Left colon (tissue), 2 donors: ENCODE measurements at regions not wholly inside any gene's neighbourhood (a gene's known extent, or its start where the extent isn't known, plus 50 kb on each side); places are given as distances from the start of the nearest gene placed in this dataset.

Experiments
- ATAC-seq: fragments of 200-7000 bp; cut with Tn5 transposase; one replicate; pipeline ENCODE4 v1.9.1; 2020; ENCODE audit warnings: mild to moderate bottlenecking, moderate library complexity
- DNase-seq, 2 donors: peaks; one replicate each; pipeline ENCODE4 v3.0.0-alpha.2; 2020
- intact Hi-C, 2 donors: fragments of 100-400 bp; cut with DNase I in 1 of 2; cut with micrococcal nuclease in 1 of 2; formaldehyde crosslinking; loops; one replicate each; pipeline versions ENCODE4 v1.11.2 to v1.14.0; 2022; cut with DNase I, micrococcal nuclease
- donor health status: DM: no; HTN: no; CAD: no.
- donor health status: DM: yes; HTN: yes; CAD: no.

DNA sequence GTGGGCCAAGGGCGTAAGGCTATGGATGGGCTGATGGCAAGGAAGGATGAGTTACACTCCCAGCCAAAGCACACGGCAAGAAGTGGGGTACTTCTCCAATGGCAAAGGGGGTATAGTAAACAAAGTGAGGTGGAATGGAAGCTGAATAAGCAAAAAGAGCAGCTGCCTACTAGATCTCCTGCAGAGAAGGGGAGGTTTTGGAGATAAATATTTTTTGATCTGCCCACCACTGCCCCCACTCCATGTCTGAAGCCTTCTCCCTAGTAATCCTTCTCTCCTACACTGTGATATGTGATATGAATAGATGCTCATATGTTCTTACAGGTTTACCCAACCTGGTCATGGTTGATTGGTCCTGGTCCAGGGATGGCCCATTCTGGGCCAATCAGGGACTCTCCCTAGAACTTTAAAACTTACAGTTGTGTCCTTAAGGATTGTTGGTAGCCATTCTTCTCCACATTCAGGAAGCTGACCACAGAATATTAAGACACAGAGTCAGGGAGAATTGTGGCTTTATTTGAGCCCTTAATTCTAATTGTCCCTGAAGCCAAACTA lies 436.8 kb downstream of the OMA1 start:
- ATAC-seq = no peak
- no peak for DNase-seq
- intact Hi-C loops = no loop called here

DNA sequence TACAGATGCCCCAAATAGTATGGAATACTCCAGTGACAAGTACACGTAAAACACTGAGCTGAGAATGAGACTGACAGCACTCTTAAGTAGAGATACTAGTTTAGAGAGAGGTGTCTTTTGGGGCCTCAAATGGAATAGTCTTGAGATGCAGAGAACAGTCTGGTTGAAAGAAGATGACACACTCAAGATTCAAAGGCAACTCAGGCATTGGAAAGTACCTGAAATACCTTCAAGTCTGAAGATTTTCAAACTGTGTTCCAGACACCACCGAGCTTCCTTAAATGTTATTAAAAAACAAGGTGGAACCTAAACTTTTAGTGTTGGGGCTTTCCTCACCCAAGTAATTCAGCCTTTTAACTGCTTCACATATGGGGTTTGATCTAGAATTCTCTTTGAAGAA lies 437.7 kb downstream of the OMA1 start:
- intact Hi-C loops = no loop called here
- no peak for ATAC-seq
- DNase-seq = no peak

DNA sequence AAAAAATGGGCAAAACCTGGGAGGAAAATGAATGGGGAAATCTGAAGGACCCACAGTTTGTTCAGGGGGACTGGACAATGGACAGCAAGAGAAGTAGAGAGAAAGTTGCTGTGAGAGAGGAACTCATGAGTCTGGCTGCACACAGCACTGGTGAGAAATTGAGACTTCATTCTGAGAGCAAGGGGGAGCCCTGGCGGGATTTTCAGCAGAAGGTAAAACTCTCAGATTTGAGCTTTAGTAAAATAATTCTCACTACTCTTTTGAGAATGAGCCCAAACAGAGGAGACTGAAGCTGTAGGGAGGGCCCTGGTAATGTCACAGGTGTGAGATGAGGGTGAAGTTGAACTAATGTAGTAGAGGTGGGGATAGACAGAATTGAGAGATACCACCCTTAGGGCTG lies 438.6 kb downstream of the OMA1 start:
- DNase-seq = no peak
- ATAC-seq = no peak
- intact Hi-C loops = no loop called here

DNA sequence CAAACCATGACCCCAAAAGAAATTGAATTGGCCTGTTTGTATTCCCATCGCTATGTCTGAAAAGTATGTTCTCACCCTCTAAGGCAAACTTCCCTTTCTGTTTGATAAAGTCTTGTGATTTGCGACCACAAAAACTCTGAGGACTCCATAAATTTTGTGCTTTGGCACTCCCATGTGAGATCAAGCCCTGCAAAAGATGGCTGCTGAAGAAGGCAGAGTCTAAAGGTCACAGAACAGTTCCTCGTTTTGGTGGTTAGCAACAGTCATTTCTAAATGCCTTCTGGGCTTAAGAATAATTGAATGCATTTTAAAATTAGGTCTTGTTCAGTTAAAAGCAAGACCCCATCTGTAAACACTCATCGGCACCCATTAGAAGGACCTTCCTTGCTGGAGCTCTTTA lies 441.6 kb downstream of the OMA1 start:
- intact Hi-C loops = no loop called here
- DNase-seq = no peak

DNA sequence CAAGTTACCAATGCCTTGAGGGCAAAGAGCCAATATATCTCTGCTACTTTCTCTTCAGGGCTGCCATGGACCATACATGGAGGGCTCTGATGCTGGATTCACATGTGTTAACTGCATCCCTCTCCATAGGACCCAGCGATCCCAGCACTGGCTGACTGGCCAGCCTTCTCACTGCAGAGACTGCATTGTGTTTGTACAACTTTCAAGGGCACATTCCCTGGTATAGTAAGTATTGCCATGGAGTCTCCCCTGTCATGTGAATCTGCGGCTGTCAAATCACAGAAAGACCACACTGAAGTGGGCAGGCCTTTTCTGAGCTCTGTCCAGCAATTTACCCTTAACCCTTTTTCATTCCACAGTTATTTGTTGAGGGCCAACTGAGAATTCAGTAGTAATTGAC lies 449.8 kb downstream of the OMA1 start:
- intact Hi-C loops = no loop called here
- DNase-seq (no peak), ATAC-seq (no peak)

More for the DNA sequence above, 441.6 kb downstream of the OMA1 start:
- ATAC-seq = no peak

DNA sequence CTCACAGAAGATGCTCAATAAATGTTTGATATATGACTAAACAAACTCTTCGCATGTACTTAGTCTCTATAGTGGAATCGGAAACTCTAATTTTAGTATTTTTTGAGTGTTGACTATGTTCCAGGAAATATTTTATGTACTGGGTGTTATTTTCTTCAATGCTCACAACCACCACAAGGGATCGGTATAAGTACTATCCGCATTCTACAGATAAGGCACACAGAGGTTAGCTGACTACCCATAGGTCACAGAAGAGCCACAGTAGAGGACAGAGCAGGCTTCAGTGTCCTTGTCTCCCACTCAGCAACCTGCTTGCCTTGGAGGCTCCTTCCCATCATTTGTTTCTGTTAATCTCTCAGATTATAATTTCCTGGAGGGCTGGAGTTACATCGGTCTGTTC lies 451.3 kb downstream of the OMA1 start:
- ATAC-seq (no peak), DNase-seq (no peak)
- intact Hi-C loops = no loop called here

DNA sequence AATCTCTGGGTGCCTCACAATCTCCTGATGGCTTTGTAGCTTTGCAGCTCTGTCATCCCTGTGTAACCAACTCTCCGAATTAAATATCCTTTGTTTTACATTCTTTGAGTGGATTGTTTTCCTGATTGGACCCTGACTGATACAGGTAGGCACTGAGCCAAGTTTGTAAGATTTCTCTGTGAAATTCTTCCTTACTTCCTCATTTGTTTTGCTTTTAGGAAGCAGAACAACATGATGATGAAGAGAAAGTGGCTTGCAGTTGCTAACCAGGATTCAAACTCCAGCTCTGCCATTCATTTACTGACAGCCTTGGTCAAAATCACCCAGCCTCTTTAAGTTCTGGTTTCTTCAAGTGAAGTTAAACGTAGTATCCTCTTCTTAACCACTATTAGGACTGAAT lies 452.3 kb downstream of the OMA1 start:
- intact Hi-C loops = no loop called here

DNA sequence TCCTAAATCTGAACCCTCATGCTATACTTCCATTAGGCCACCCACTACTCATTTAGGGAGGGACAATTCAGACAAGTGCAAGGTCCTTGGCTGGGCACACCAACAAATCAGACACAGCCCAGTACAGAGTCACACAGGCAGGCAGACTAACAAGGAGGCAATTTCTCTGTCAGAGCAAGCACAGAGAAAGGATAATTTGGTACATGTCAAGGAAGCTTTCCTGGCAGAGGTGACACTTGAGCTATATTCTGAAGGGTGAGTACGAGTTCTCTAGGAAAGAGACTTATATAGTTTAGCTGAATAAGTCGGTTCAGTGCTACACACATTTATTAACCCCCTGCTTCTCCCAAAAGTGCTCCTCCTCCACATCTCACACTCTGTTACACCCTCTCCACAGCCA lies 455.9 kb downstream of the OMA1 start:
- DNase-seq (no peak), ATAC-seq (no peak)
- intact Hi-C loops = no loop called here

More for the DNA sequence above, 452.3 kb downstream of the OMA1 start:
- ATAC-seq (no peak), DNase-seq (no peak)

DNA sequence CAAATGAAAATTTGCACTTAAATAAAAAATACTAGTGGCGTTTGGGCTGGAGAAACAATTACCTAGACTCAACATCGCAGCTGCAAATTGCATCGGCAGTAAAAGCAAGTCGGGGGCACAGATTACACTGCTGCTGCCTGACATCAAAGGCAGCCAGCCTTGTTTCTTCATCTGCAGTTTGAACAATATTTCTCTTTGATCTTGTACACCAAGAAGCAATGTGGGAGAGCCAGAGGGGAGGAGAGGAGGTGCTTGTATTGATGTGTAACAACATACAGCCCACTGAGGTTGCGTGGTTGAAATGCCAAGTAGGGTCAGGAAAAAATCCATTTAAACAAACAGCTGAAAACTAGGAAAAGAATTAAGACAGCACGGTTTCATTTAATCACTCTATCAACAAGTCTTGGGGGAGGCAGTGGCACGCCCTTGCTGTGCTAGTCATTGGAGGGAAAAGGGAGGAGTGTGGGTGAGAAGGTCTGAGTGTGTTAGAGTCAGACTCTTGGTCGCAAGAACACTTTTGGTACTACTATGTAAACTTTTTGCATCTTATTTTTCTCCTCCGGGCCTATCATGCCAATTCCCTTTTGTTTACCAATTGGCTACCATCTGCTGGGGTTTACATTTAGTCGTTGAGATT lies 456.5 kb downstream of the OMA1 start:
- intact Hi-C loops = no loop called here
- no peak for ATAC-seq
- DNase-seq = no peak

DNA sequence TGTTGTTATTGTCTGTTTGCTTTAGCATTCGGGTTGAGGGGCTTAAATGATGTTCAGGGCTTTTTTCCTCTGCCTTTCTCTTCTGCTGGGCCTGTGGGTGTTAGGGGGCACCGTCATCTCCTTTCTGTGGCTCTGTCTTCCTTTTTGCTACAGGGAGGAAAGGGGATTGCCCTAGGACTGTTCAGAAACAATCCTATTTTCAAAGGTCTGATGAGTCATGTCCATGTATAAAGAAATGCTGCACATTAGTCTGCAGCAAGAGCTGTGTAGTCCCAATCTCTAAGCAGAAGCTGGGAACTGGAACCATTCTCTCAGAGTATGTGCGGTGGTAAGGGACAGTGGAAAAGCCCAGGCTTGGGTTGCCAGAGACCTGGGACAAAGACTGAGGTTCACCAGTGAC lies 462.3 kb downstream of the OMA1 start:
- ATAC-seq (no peak), DNase-seq (no peak)
- intact Hi-C loops = no loop called here

DNA sequence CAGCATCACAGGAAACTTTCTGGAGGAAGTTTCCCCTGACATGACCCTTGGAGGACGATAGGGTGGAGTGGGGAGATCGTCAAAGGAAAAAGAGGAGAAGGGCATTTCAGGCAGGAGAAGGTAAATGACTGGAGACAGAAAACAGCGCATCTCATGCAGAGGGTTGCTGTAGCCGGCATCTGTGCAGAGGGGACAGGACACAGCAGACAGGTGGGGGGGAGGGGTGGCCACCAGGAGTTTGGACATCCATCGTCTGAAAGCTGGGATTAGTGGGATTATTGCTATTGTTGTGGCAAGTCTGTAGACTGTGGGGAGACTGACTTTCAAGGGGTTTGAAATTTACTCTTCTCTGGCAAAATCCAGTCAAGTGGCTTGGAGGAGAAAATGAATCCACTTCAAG lies 463.9 kb downstream of the OMA1 start:
- ATAC-seq (no peak), DNase-seq (no peak)
- intact Hi-C loops = no loop called here

DNA sequence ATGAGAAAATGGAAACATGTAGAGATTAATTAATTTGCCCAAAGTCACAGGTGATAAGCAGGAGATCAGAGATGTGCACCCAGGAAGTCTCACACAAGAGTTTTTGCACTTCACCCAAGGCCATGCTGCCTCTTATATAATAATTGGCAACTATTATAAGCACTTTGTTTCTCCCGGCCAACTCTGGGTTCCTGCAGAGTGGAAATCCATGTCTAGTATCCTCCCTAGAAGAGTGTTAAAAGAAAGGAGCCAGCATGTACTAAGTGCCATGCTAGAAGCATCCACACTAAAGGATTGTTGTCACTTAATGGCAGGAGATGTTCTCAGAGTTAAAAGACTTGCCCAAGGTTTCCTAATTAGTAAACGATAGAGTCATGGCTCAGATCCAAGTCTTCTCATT lies 470.3 kb downstream of the OMA1 start:
- DNase-seq (no peak), ATAC-seq (no peak)
- intact Hi-C loops = no loop called here

DNA sequence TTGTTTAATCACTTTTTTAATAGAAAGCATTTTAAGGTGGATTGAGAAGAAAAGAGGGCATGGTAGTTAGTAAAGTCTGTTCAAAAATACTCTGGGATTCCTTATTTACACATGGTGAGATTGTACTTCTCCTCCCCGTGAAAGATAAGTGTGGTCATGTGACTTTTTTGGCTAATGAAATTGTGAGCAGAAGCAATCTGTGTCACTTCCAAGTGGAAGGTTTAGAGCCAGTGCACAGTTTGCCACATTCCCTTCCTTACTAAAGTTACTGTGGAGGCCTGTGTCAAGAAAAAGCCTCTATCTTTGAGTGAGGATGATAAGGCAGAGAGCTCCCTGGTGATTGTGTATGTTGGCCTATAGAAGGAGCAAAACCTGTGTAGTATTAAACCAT lies 471.3 kb downstream of the OMA1 start:
- intact Hi-C loops = no loop called here
- ATAC-seq (no peak), DNase-seq (no peak)

DNA sequence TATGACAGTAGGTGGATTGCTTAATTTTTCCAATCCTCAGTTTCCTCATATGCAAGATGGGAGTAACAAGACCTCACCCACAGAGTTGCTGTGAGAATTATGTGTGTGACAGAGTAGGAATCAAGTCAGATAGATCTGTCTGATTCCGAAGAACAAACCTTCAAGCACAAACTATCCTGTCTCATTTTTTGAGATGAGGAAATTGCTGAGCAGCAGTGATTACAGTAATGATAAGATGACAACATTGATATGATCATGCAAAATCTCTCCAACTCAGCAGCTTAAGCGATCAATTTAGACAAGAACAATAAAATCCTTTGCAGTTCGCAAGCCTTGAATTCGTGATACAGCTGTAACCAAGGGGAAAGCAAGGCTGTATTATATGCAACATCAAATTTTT lies 474.1 kb downstream of the OMA1 start:
- no peak for DNase-seq
- intact Hi-C loops = no loop called here
- no peak for ATAC-seq

DNA sequence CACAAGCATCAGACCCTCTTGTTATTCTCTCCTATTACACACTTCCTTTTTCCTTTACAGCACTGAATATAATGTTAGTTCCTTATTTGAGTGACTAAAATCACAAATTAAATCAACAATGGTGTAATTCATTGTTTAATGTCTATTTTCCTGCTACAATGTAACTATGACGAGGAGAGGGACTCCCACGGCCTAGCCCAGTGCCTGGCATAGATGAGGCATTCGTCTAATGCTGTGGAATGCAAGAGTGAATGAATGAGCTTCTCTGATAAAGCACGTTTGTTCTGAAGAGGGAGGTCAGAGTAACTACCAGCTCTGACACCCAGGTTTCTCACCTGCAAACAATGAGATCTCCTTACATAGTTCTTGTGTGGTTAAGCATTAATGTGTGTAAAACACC lies 479.4 kb downstream of the OMA1 start:
- intact Hi-C loops = no loop called here
- DNase-seq (no peak), ATAC-seq (no peak)

DNA sequence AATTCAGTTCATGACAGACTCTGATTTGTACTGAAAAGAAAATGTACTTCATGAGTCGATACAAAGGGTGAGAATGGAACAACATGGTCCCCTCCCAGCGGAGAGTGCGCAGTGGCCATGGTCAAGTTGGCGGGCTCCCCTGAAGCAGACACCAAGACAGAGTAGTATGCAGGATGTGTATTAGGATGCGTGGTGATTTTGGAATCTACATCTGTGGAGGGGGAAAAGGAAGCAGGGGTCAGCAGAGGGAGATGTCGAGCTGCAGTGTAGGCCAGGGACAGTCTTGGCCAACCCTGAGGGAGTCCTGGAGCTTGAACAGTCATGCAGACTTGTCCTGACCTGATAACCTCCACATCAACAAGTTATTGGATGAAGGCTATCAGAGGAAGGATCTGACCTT lies 481.0 kb downstream of the OMA1 start:
- intact Hi-C loops = no loop called here
- no peak for ATAC-seq

DNA sequence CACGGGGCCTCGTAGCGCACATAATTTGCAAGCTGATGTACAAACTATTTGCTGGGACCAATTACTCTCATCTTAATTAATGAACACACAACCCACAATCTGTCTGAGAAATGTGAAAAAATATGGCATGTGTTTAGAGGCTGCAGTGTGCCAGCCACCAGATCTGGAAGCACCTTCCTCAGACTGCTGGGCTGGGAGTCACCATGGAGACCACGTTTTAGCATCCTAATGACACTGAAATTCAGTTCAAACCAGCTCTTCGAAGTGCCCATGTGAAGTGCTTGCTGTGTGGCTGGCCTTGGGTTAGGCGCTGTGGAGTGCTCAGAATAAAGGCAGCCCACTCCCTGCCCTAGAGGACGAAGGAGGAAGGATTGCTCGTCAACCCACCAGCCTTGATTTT lies 482.4 kb downstream of the OMA1 start:
- intact Hi-C loops = no loop called here
- DNase-seq = no peak
- ATAC-seq = no peak

More for the DNA sequence above, 481.0 kb downstream of the OMA1 start:
- DNase-seq = no peak

DNA sequence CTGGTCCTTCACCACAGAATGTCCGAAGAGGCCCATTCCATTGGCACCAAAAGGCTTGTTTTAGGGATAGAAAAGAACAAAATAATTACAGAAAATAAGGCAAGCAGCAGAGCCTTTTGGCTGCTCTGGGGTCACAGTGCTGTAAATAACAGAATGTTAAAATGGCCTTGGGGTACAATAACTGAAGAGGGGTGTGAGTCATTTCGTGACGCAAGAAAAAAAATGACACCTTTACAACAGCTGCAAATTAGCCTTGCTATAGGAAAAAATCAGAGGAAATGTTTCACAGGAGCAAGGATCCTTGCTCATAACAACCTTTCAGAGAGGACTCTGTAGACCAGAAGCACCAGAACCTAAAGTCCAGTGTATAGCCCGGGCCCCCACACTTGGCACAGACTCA lies 483.4 kb downstream of the OMA1 start:
- intact Hi-C loops = no loop called here
- ATAC-seq (no peak), DNase-seq (no peak)

DNA sequence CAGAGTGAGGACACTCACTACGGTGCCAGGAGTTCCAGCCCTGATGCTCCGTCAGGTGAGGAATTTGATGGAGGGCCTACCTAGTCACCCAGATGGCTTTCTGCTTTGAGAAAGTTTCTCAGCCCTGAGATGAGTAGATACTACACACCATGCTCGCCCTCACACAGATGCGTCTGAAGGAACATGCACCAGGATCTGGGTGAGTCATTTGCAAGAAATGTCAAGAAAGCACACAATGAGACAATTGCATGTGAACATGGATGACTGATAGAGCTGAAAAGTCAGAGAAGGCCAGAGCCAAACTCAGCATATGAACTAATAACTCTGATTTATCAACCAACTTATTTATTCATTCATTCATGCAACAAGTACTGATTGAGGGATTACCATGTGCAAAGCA lies 483.9 kb downstream of the OMA1 start:
- DNase-seq (no peak), ATAC-seq (no peak)
- intact Hi-C loops = no loop called here

DNA sequence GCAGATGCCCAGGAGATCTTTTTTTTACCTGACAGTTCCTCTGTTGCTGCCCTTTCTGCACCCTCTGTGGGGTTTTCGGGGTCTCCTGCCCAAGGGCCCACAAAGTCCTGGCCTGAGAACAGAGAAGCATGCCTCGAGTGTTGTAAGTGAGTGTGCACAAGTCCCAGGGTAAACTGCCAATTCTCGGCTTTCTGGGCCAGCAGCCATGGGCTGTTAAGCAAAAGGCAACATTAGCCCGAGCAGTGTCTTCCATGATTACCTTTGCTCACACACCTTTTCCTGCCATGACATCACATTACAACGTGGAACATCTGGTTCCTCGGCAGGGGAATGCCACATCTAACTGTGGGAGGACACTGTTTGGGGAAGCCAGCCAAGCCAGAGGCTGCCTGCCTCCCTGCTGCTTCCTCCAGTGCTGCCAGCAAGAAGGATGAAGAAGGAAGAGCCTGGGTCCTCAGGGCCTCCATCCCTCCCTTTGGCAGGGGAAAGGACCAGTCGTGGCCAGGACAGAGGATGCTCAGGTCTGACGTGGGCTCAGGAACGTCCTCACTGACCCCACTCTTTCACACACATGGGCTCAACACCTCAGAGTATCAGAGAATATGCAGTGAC lies 485.9 kb downstream of the OMA1 start:
- no peak for ATAC-seq
- no peak for DNase-seq
- intact Hi-C loops = no loop called here

DNA sequence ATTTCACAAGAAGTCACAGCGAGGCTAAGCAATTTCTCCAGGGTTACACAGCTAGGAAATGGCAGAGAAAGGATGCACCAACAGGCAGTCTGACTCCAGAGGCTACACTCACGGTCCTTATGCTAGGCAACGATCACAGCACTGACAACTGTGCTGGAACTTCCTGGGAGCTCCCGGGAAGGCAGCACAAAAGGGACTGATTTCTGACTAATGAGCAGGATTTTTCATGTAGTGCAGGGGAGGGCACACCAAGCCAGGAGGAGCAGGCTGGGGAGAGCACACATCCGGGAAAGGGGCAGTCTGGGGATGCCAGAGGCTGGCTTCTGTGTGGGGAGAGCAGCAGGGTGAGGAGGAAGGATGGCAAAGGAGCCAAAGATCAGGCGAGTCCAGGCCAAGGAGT lies 486.7 kb downstream of the OMA1 start:
- intact Hi-C loops = no loop called here
- no peak for DNase-seq
- no peak for ATAC-seq
